H1 (cell line): ENCODE measurements at regions not wholly inside any gene's neighbourhood (a gene's known extent, or its start where the extent isn't known, plus 50 kb on each side); places are given as distances from the start of the nearest gene placed in this dataset.

Experiments
- CHD7 ChIP-seq: fragments of 300-600 bp; sonication (generic); IDR thresholded peaks from 2 replicates; pipeline ENCODE4 v1.7.1; 2012; ENCODE audit warnings: low read length, moderate library complexity, mild to moderate bottlenecking, inconsistent platforms; ENCODE audit not compliant: insufficient replicate concordance

- no peak for TF ChIP-seq CHD7
These were observed 69.2 kb upstream of the ESR1 start (continued) for GRCh38 chr6:151738267-151738666.
